ENCODE measurements at regions not wholly inside any gene's neighbourhood (a gene's known extent, or its start where the extent isn't known, plus 50 kb on each side); places are given as distances from the start of the nearest gene placed in this dataset.

GRCh38 chr14:97283005-97283403, 485.8 kb downstream of the VRK1 start:
- H3K4me2 ChIP-seq (ENCODE audit: low read depth, low read length): no peak overlapping the region

GRCh38 chr14:97283426-97283825, 486.2 kb downstream of the VRK1 start:
- no peak overlapping the region for H3K4me2 ChIP-seq (ENCODE audit: low read depth, low read length)
- FAIRE-seq: no peak
- TF ChIP-seq SMAD9 (CRISPR knock-in tag; IDR thresholded peaks at IDR 0.05): no peak
- no peak for TF ChIP-seq DR1 (CRISPR knock-in tag; IDR thresholded peaks at IDR 0.05)
- no peak for TF ChIP-seq ZNF180 (CRISPR knock-in tag; IDR thresholded peaks at IDR 0.05; ENCODE audit: borderline replicate concordance, low read depth)
- no peak for TF ChIP-seq BRD4 (CRISPR knock-in tag; IDR thresholded peaks at IDR 0.05)
- no peak for TF ChIP-seq MED8 (CRISPR knock-in tag; IDR thresholded peaks at IDR 0.05; ENCODE audit: insufficient replicate concordance)
- TF ChIP-seq ZNF710 (CRISPR knock-in tag; IDR thresholded peaks at IDR 0.05; ENCODE audit: borderline replicate concordance): no peak
- TF ChIP-seq POLR2A (IDR thresholded peaks at IDR 0.05; ENCODE audit: insufficient read depth in 1 of 2, low read depth in 2 of 2, low read length in 2 of 2): no peak
- TF ChIP-seq SNRNP70 (IDR thresholded peaks at IDR 0.05; ENCODE audit: low read depth, low read length): no peak
- no peak for TF ChIP-seq LRRFIP1 (CRISPR knock-in tag; conservative IDR thresholded peaks at IDR 0.05)
- no peak for TF ChIP-seq CEBPZ (IDR thresholded peaks at IDR 0.05; ENCODE audit: low read length)
- no peak for TF ChIP-seq SAP130 (CRISPR knock-in tag; IDR thresholded peaks at IDR 0.05; ENCODE audit: low read depth)

More at GRCh38 chr14:97283005-97283403, 485.8 kb downstream of the VRK1 start:
- H3K4me3 ChIP-seq (replicated peaks in 1 of 3; ENCODE audit: insufficient read depth in 1 of 3, low read depth in 2 of 3, low read length in 3 of 3): no peak overlapping the region
- H3K4me1 ChIP-seq (ENCODE audit: insufficient read depth, low read length): no peaks in the 10 kb centered on the region
- H3K79me2 ChIP-seq (ENCODE audit: insufficient read depth, low read length): no peaks in the 10 kb centered on the region
- in situ Hi-C loops (cut with HindIII; ENCODE audit: extremely low pct_ligation_motif_present, low pct_unique_long_range_greater_than_20kb) (no loop called here), intact Hi-C loops (cut with micrococcal nuclease; ENCODE audit: unreplicated experiment) (no loop called here)
- H2AFZ ChIP-seq (ENCODE audit: low read length): no peak overlapping the region
- TF ChIP-seq MATR3 (CRISPR knock-in tag; IDR thresholded peaks at IDR 0.05): no peak
- TF ChIP-seq KLF15 (CRISPR knock-in tag; IDR thresholded peaks at IDR 0.05; ENCODE audit: borderline replicate concordance): no peak
- no peaks in the 10 kb centered on the region for H4K20me1 ChIP-seq (ENCODE audit: insufficient read depth, low read length)
- no peak for ATAC-seq
- H3K36me3 ChIP-seq (replicated peaks in 1 of 2; ENCODE audit: control insufficient read depth in 1 of 2, insufficient read depth in 2 of 2, low read length in 2 of 2): no peaks in the 10 kb centered on the region
- BruUV-seq (replicated peaks): no TSS peak
- no peaks in the 10 kb centered on the region for H3K27me3 ChIP-seq (ENCODE audit: control insufficient read depth in 1 of 2, insufficient read depth in 2 of 2, low read length in 2 of 2)
- H3K9me3 ChIP-seq (ENCODE audit: low read length): peaks cover 3% of the 10 kb centered on the region; the same call in 1 of the 2 replicates
- H3K9ac ChIP-seq (ENCODE audit: insufficient read depth, low read depth, low read length): no peak overlapping the region
- 12% methylated on average over 9 of the region's 9 CpGs for WGBS (ENCODE audit: low lambda C conversion rate)
- no peak for FAIRE-seq
- CTCF ChIA-PET (ENCODE audit: low intra/inter-chr PET ratio, low total read pairs): no interaction called here
- POLR2A ChIA-PET: no interaction called here
- DNase-seq (ENCODE audit: low spot score): no peak
- H3K27ac ChIP-seq (ENCODE audit: extremely low read length, insufficient read depth, low read length): no peak overlapping the region

More at GRCh38 chr14:97283426-97283825, 486.2 kb downstream of the VRK1 start:
- ATAC-seq: no peak
- peaks cover 5% of the 10 kb centered on the region; the same call in 1 of the 2 replicates for H3K9me3 ChIP-seq (ENCODE audit: low read length)
- no peak overlapping the region for H3K9ac ChIP-seq (ENCODE audit: insufficient read depth, low read depth, low read length)
- H3K27me3 ChIP-seq (ENCODE audit: control insufficient read depth in 1 of 2, insufficient read depth in 2 of 2, low read length in 2 of 2): no peaks in the 10 kb centered on the region
- H3K79me2 ChIP-seq (ENCODE audit: insufficient read depth, low read length): no peaks in the 10 kb centered on the region
- no peak overlapping the region for H2AFZ ChIP-seq (ENCODE audit: low read length)
- intact Hi-C loops (cut with micrococcal nuclease; ENCODE audit: unreplicated experiment) (no loop called here), in situ Hi-C loops (cut with HindIII; ENCODE audit: extremely low pct_ligation_motif_present, low pct_unique_long_range_greater_than_20kb) (no loop called here)
- WGBS (ENCODE audit: low lambda C conversion rate): 36% methylated on average over 8 of the region's 8 CpGs
- H3K36me3 ChIP-seq (replicated peaks in 1 of 2; ENCODE audit: control insufficient read depth in 1 of 2, insufficient read depth in 2 of 2, low read length in 2 of 2): no peaks in the 10 kb centered on the region
- H3K4me1 ChIP-seq (ENCODE audit: insufficient read depth, low read length): no peaks in the 10 kb centered on the region
- BruUV-seq (replicated peaks): no TSS peak
- DNase-seq (ENCODE audit: low spot score): no peak
- H3K4me3 ChIP-seq (replicated peaks in 1 of 3; ENCODE audit: insufficient read depth in 1 of 3, low read depth in 2 of 3, low read length in 3 of 3): no peak overlapping the region
- no peaks in the 10 kb centered on the region for H4K20me1 ChIP-seq (ENCODE audit: insufficient read depth, low read length)
- POLR2A ChIA-PET: no interaction called here
- CTCF ChIA-PET (ENCODE audit: low intra/inter-chr PET ratio, low total read pairs): no interaction called here
- no peak overlapping the region for H3K27ac ChIP-seq (ENCODE audit: extremely low read length, insufficient read depth, low read length)

Data from HepG2 (cell line).